ENCODE measurements at regions not wholly inside any gene's neighbourhood (a gene's known extent, or its start where the extent isn't known, plus 50 kb on each side); places are given as distances from the start of the nearest gene placed in this dataset.

DNA sequence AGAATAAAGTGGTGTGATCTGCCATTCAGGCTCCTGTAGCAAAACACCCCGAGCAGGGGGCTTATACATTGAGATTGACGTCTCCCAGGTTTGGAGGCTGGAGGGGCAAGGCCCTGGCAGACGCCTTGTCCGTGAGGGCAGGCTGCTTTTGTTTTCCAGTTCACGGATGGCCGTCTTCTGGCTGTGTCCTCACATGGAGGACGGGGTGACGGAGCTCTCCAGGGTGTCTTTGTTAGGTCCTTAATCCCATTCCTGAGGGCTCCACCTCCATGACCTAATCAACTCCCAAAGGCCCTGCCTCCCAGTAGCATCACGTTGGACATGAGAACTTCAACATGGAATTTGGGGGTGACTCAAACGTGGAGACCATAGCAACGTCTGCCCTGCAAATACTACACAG lies 147.7 kb downstream of the KIF26A start:
- TF ChIP-seq, protein P1, sequence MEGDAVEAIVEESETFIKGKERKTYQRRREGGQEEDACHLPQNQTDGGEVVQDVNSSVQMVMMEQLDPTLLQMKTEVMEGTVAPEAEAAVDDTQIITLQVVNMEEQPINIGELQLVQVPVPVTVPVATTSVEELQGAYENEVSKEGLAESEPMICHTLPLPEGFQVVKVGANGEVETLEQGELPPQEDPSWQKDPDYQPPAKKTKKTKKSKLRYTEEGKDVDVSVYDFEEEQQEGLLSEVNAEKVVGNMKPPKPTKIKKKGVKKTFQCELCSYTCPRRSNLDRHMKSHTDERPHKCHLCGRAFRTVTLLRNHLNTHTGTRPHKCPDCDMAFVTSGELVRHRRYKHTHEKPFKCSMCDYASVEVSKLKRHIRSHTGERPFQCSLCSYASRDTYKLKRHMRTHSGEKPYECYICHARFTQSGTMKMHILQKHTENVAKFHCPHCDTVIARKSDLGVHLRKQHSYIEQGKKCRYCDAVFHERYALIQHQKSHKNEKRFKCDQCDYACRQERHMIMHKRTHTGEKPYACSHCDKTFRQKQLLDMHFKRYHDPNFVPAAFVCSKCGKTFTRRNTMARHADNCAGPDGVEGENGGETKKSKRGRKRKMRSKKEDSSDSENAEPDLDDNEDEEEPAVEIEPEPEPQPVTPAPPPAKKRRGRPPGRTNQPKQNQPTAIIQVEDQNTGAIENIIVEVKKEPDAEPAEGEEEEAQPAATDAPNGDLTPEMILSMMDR (IDR thresholded peaks at IDR 0.05): no peak
- no peak for TF ChIP-seq POLR2A (IDR thresholded peaks at IDR 0.05)
